HepG2 (cell line): ENCODE measurements at regions not wholly inside any gene's neighbourhood (a gene's known extent, or its start where the extent isn't known, plus 50 kb on each side); places are given as distances from the start of the nearest gene placed in this dataset.

ENCODE experiments used
- ATAC-seq: fragments of 200-7000 bp; cut with Tn5 transposase; 3 replicates; pipeline ENCODE4 v1.9.1; 2020; ENCODE audit warnings: mild to moderate bottlenecking, moderate library complexity
- BruUV-seq: library from RNA; stranded (reverse); fragments of 400-500 nt; replicated peaks from 2 replicates; lab custom pipeline; 2021; lab: Mats Ljungman, UMichigan
- CTCF ChIA-PET: fragments of 300-600 bp; formaldehyde crosslinking; extraction: SDS; loops from one replicate; lab custom pipeline; 2021; ENCODE audit warnings: low total read pairs, inconsistent platforms, low intra/inter-chr PET ratio; lab: Yijun Ruan, JAX
- POLR2A ChIA-PET: fragments of 350-600 bp; sonication (Branson Sonifier 250); formaldehyde crosslinking; loops from one replicate; lab custom pipeline; 2020; ENCODE audit warnings: antibody characterized with exemption, inconsistent platforms; lab: Yijun Ruan, JAX
- DNase-seq: peaks from one replicate; pipeline ENCODE4 v3.0.0-alpha.2; 2015; ENCODE audit warnings: low spot score
- FAIRE-seq: peaks from 3 replicates; lab custom pipeline; 2011; peaks lifted over from hg19 to GRCh38; lab: Jason Lieb, UNC
- H2AFZ ChIP-seq: one replicate; pipeline ENCODE4 v1.6.1; 2011; ENCODE audit warnings: low read length, inconsistent platforms
- H3K27ac ChIP-seq: fragments of 300-600 bp; 3 replicates; pipeline ENCODE4 v1.8.0; 2011; ENCODE audit warnings: mixed run types, mild to moderate bottlenecking, mixed read lengths, low read length, inconsistent platforms; ENCODE audit not compliant: insufficient read depth; ENCODE audit errors: extremely low read length
- H3K27me3 ChIP-seq, 2 experiments: fragments of 200-600 bp in 1 of 2; 2 replicates in 1 of 2; 3 replicates in 1 of 2; pipeline versions ENCODE4 v1.6.0 to v1.8.0; 2011; ENCODE audit warnings: low read length in 2 of 2, mild to moderate bottlenecking in 2 of 2, moderate library complexity in 2 of 2, inconsistent platforms in 1 of 2; ENCODE audit not compliant: insufficient read depth in 2 of 2, control insufficient read depth in 1 of 2
- H3K36me3 ChIP-seq, 2 experiments: fragments of 200-600 bp in 1 of 2; replicated peaks in 1 of 2; 2 replicates in 1 of 2; 3 replicates in 1 of 2; pipeline versions ENCODE4 v1.5.1 to v1.8.0; 2011; ENCODE audit warnings: low read length in 2 of 2, inconsistent platforms in 1 of 2; ENCODE audit not compliant: insufficient read depth in 2 of 2, control insufficient read depth in 1 of 2
- H3K4me1 ChIP-seq: 2 replicates; pipeline ENCODE4 v1.5.1; 2012; ENCODE audit warnings: low read length, inconsistent platforms; ENCODE audit not compliant: insufficient read depth
- H3K4me2 ChIP-seq: 2 replicates; pipeline ENCODE4 v1.6.0; 2011; ENCODE audit warnings: low read depth, low read length, inconsistent platforms
- H3K4me3 ChIP-seq, 3 experiments: fragments of 200-600 bp in 1 of 3; sonication (generic), shearing (Covaris generic) in 1 of 3; replicated peaks in 1 of 3; 2 replicates each; pipeline ENCODE4 v1.5.1; 2011 to 2016; ENCODE audit warnings: low read length in 3 of 3, inconsistent platforms in 2 of 3, low read depth in 2 of 3, mild to moderate bottlenecking in 2 of 3, control low read depth in 1 of 3, mixed read lengths in 1 of 3; ENCODE audit not compliant: insufficient read depth in 1 of 3
- H3K79me2 ChIP-seq: one replicate; pipeline ENCODE4 v1.6.1; 2011; ENCODE audit warnings: low read length, inconsistent platforms; ENCODE audit not compliant: insufficient read depth
- H3K9ac ChIP-seq: 2 replicates; pipeline ENCODE4 v1.6.0; 2011; ENCODE audit warnings: mild to moderate bottlenecking, low read depth, low read length, inconsistent platforms; ENCODE audit not compliant: insufficient read depth
- H3K9me3 ChIP-seq: 2 replicates; pipeline ENCODE4 v1.5.1; 2012; ENCODE audit warnings: mild to moderate bottlenecking, low read length
- H4K20me1 ChIP-seq: 2 replicates; pipeline ENCODE4 v1.6.0; 2011; ENCODE audit warnings: inconsistent platforms, mild to moderate bottlenecking, low read length, moderate library complexity; ENCODE audit not compliant: insufficient read depth
- ETV6 ChIP-seq: sonication (generic); formaldehyde crosslinking; conservative IDR thresholded peaks from 2 replicates; pipeline ENCODE4 v1.4.0; 2020; ENCODE audit warnings: missing genetic modification reagents
- HMG20B ChIP-seq: conservative IDR thresholded peaks from 2 replicates; pipeline ENCODE4 v1.6.1; 2016; ENCODE audit warnings: missing genetic modification reagents, missing compliant biosample characterization
- KDM2A ChIP-seq: sonication (generic); formaldehyde crosslinking; IDR thresholded peaks from 2 replicates; pipeline ENCODE4 v1.4.0; 2020; ENCODE audit warnings: low read depth, missing genetic modification reagents, borderline replicate concordance
- NFYB ChIP-seq: sonication (generic); formaldehyde crosslinking; IDR thresholded peaks from 2 replicates; pipeline ENCODE4 v1.4.0; 2020; ENCODE audit warnings: missing genetic modification reagents
- RFXAP ChIP-seq: sonication (generic); formaldehyde crosslinking; IDR thresholded peaks from 2 replicates; pipeline ENCODE4 v1.4.0; 2020; ENCODE audit warnings: missing genetic modification reagents, borderline replicate concordance
- SP140L ChIP-seq: sonication (generic); formaldehyde crosslinking; IDR thresholded peaks from 2 replicates; pipeline ENCODE4 v1.4.0; 2020; ENCODE audit warnings: missing genetic modification reagents, borderline replicate concordance
- SPEN ChIP-seq: sonication (generic); formaldehyde crosslinking; IDR thresholded peaks from 2 replicates; pipeline ENCODE4 v1.5.1; 2020; ENCODE audit warnings: low read depth, mild to moderate bottlenecking, missing genetic modification reagents
- TAF1 ChIP-seq: sonication (generic); formaldehyde crosslinking; IDR thresholded peaks from 2 replicates; pipeline ENCODE4 v1.4.0; 2020; ENCODE audit warnings: missing genetic modification reagents
- ZFP41 ChIP-seq: sonication (generic); formaldehyde crosslinking; IDR thresholded peaks from 2 replicates; pipeline ENCODE4 v1.4.0; 2020; ENCODE audit warnings: mild to moderate bottlenecking, missing genetic modification reagents, borderline replicate concordance
- ZNF292 ChIP-seq: sonication (generic); formaldehyde crosslinking; IDR thresholded peaks from 2 replicates; pipeline ENCODE4 v1.8.1; 2022; ENCODE audit warnings: mild to moderate bottlenecking, low read depth, missing genetic modification reagents, borderline replicate concordance
- ZNF484 ChIP-seq: sonication (generic); formaldehyde crosslinking; IDR thresholded peaks from 2 replicates; pipeline ENCODE4 v1.5.1; 2020; ENCODE audit warnings: mild to moderate bottlenecking, low read depth, missing genetic modification reagents, borderline replicate concordance
- ZNF503 ChIP-seq: sonication (generic); formaldehyde crosslinking; IDR thresholded peaks from 2 replicates; pipeline ENCODE4 v1.4.0; 2020; ENCODE audit warnings: missing genetic modification reagents
- ZNF547 ChIP-seq: sonication (generic); formaldehyde crosslinking; IDR thresholded peaks from 2 replicates; pipeline ENCODE4 v1.5.1; 2020; ENCODE audit warnings: mild to moderate bottlenecking, missing genetic modification reagents
- ZNF556 ChIP-seq: sonication (generic); formaldehyde crosslinking; IDR thresholded peaks from 2 replicates; pipeline ENCODE4 v1.4.0; 2020; ENCODE audit warnings: mild to moderate bottlenecking, missing genetic modification reagents, borderline replicate concordance
- ZNF724P ChIP-seq: sonication (generic); formaldehyde crosslinking; IDR thresholded peaks from 2 replicates; pipeline ENCODE4 v1.8.0; 2022; ENCODE audit warnings: missing genetic modification reagents, borderline replicate concordance
- WGBS: methylation state at CpG from one replicate; pipeline ENCODE4 v1.1.6; 2017; ENCODE audit warnings: low lambda C conversion rate; 5-methylcytosine and 5-hydroxymethylcytosine counted together
- in situ Hi-C: cut with HindIII; loops from 2 replicates; pipeline ENCODE4 v1.10.0; 2017; ENCODE audit warnings: low pct_unique_long_range_greater_than_20kb; ENCODE audit not compliant: extremely low pct_ligation_motif_present
- intact Hi-C: fragments of 100-400 bp; cut with micrococcal nuclease; formaldehyde crosslinking; loops from one replicate; pipeline ENCODE4 v1.10.0; 2022; ENCODE audit not compliant: unreplicated experiment
- TF ChIP-seq, protein P1 (sequence below): IDR thresholded peaks from 2 replicates; pipeline ENCODE4 v1.6.1; 2016; ENCODE audit warnings: low read depth

DNA sequence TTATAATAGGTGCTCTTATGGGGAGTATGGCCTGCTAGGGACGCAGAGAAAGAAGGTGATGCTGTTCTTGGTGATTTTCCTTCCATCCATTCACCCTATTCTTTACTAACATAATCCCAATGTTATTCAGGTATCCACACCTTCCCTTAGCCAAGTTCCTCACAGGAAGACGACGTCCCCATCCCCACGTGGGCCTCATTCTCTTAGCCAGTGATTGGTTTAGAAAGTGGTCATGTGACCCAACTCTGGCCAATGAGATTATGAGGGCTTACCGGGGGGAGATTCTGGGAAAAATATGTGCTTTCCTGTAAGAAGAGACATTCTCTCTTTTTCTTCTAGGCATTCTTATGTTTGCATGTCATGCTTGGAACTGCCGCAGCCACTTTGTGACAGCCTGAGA is 474.7 kb downstream of the HAPSTR1 start:
- H3K36me3 ChIP-seq, result no peaks in the 10 kb centered on the region
- H3K27me3 ChIP-seq, result 0 out of 5 replicates have a peak, but pooled peaks cover 0 to 13% of the 10 kb centered on the region in 2 experiments
- DNase-seq (no peak), FAIRE-seq (no peak), ATAC-seq (no peak)
- H3K27ac ChIP-seq, result no peak overlapping the region
- no peaks in the 10 kb centered on the region for H4K20me1 ChIP-seq
- H2AFZ ChIP-seq, result no peak overlapping the region
- POLR2A ChIA-PET, result no interaction called here
- no peak for TF ChIP-seq SPEN (CRISPR knock-in tag)
- TF ChIP-seq NFYB (CRISPR knock-in tag), result peak; percentile 32; the same call in 1 of the 2 replicates
- H3K4me2 ChIP-seq, result no peak overlapping the region
- WGBS, result 17% methylated on average over 6 of the region's 6 CpGs
- intact Hi-C loops (no loop called here), in situ Hi-C loops (no loop called here)
- no peak overlapping the region for H3K4me3 ChIP-seq
- no peak overlapping the region for H3K9ac ChIP-seq
- no peaks in the 10 kb centered on the region for H3K4me1 ChIP-seq
- CTCF ChIA-PET, result no interaction called here
- BruUV-seq, result no TSS peak
- no peaks in the 10 kb centered on the region for H3K79me2 ChIP-seq
- H3K9me3 ChIP-seq, result no peaks in the 10 kb centered on the region

- CTCF ChIA-PET, result no interaction called here
- POLR2A ChIA-PET, result no interaction called here
- TF ChIP-seq ETV6 (no peak), ZNF556 (CRISPR knock-in tag) (no peak), ZNF484 (CRISPR knock-in tag) (no peak), KDM2A (CRISPR knock-in tag) (no peak), HMG20B (no peak), SP140L (no peak), ZNF503 (CRISPR knock-in tag) (no peak), ZFP41 (no peak), RFXAP (CRISPR knock-in tag) (no peak), ZNF292 (CRISPR knock-in tag) (no peak), ZNF547 (CRISPR knock-in tag) (no peak), ZNF724P (CRISPR knock-in tag) (no peak), TAF1 (CRISPR knock-in tag) (no peak)
- TF ChIP-seq, protein P1, sequence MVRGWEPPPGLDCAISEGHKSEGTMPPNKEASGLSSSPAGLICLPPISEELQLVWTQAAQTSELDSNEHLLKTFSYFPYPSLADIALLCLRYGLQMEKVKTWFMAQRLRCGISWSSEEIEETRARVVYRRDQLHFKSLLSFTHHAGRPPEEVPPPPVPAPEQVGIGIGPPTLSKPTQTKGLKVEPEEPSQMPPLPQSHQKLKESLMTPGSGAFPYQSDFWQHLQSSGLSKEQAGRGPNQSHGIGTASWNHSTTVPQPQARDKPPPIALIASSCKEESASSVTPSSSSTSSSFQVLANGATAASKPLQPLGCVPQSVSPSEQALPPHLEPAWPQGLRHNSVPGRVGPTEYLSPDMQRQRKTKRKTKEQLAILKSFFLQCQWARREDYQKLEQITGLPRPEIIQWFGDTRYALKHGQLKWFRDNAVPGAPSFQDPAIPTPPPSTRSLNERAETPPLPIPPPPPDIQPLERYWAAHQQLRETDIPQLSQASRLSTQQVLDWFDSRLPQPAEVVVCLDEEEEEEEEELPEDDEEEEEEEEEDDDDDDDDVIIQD (CRISPR knock-in tag), result no peak
Observed at GRCh38 chr16:9567666-9568065, 476.2 kb downstream of the HAPSTR1 start.

More at GRCh38 chr16:9567666-9568065, 476.2 kb downstream of the HAPSTR1 start:
- DNase-seq (no peak), ATAC-seq (no peak), FAIRE-seq (no peak)
- Histone ChIP-seq H3K4me1 (no peaks in the 10 kb centered on the region), H3K79me2 (no peaks in the 10 kb centered on the region), H3K9me3 (no peaks in the 10 kb centered on the region), H3K27ac (no peak overlapping the region), H3K36me3 (no peaks in the 10 kb centered on the region), H4K20me1 (no peaks in the 10 kb centered on the region), H3K4me2 (no peak overlapping the region), H3K4me3 (no peak overlapping the region), H3K27me3 (0 out of 5 replicates have a peak, but pooled peaks cover 0 to 13% of the 10 kb centered on the region in 2 experiments), H2AFZ (no peak overlapping the region), H3K9ac (no peak overlapping the region)
- intact Hi-C loops (no loop called here), in situ Hi-C loops (no loop called here)
- BruUV-seq, result no TSS peak
- WGBS, result 41% methylated on average over 7 of the region's 7 CpGs
